ENCODE measurements at regions not wholly inside any gene's neighbourhood (a gene's known extent, or its start where the extent isn't known, plus 50 kb on each side); places are given as distances from the start of the nearest gene placed in this dataset.
A peak's percentile ranks its signal among the peaks of the same experiment; 100 is the strongest.

GRCh38 chr12:68406134-68406576, 74.0 kb upstream of the MDM1 start:
- peak overlapping the region in 1 of 2 donors; percentile 66 for H3K27ac ChIP-seq
- H3K4me1 ChIP-seq: peaks cover 0 to 15% of the 10 kb centered on the region in 2 donors
- intact Hi-C loops (cut with DNase I): loop anchor here (5.0 kb wide), 2 partner anchors 39 to 206 kb away; partner anchors contain the start of gene RAP1B
- H3K4me3 ChIP-seq: peak overlapping the region; percentile 4 to 22
- H3K36me3 ChIP-seq: no peaks in the 10 kb centered on the region
- peak; percentile 58 to 94 for DNase-seq (ENCODE audit: low spot score in 2 of 2)
- peak; percentile 13 to 38 (median 36) for TF ChIP-seq CTCF (IDR thresholded peaks at IDR 0.05)
- H3K27me3 ChIP-seq: no peaks in the 10 kb centered on the region
- H3K9me3 ChIP-seq: no peaks in the 10 kb centered on the region

- Histone ChIP-seq H3K4me3 (no peak overlapping the region), H3K9me3 (no peaks in the 10 kb centered on the region), H3K27ac (peak overlapping the region in 1 of 2 donors; percentile 66), H3K27me3 (no peaks in the 10 kb centered on the region), H3K36me3 (no peaks in the 10 kb centered on the region), H3K4me1 (peaks cover 0 to 15% of the 10 kb centered on the region in 2 donors)
- intact Hi-C loops (cut with DNase I): loop anchor here (5.0 kb wide), 2 partner anchors 40 to 205 kb away; partner anchors contain the start of gene RAP1B
- DNase-seq (ENCODE audit: low spot score in 2 of 2): no peak
- no peak for TF ChIP-seq CTCF (IDR thresholded peaks at IDR 0.05)
Measured at GRCh38 chr12:68406911-68407310, 74.7 kb upstream of the MDM1 start.

- DNase-seq (ENCODE audit: low spot score in 2 of 2): no peak
- Histone ChIP-seq H3K4me3 (no peak overlapping the region), H3K9me3 (no peaks in the 10 kb centered on the region), H3K27me3 (no peaks in the 10 kb centered on the region), H3K36me3 (no peaks in the 10 kb centered on the region), H3K27ac (no peak overlapping the region), H3K4me1 (peaks cover 0 to 14% of the 10 kb centered on the region in 2 donors)
- intact Hi-C loops (cut with DNase I): no loop called here
- no peak for TF ChIP-seq CTCF (IDR thresholded peaks at IDR 0.05)
Measured at GRCh38 chr12:68410018-68410660, 78.0 kb upstream of the MDM1 start.

GRCh38 chr12:68411371-68411770, 79.2 kb upstream of the MDM1 start:
- Histone ChIP-seq H3K27ac (no peak overlapping the region), H3K4me1 (peaks cover 0 to 4% of the 10 kb centered on the region in 2 donors), H3K36me3 (no peaks in the 10 kb centered on the region), H3K4me3 (no peak overlapping the region), H3K27me3 (no peaks in the 10 kb centered on the region), H3K9me3 (no peaks in the 10 kb centered on the region)
- DNase-seq (ENCODE audit: low spot score in 2 of 2): no peak
- no peak for TF ChIP-seq CTCF (IDR thresholded peaks at IDR 0.05)
- intact Hi-C loops (cut with DNase I): no loop called here

GRCh38 chr12:68414988-68415387, 82.8 kb upstream of the MDM1 start:
- DNase-seq (ENCODE audit: low spot score in 2 of 2): no peak
- no peaks in the 10 kb centered on the region for H3K9me3 ChIP-seq
- peaks cover 0 to 5% of the 10 kb centered on the region in 2 donors for H3K4me1 ChIP-seq
- H3K27me3 ChIP-seq: no peaks in the 10 kb centered on the region
- H3K4me3 ChIP-seq: no peak overlapping the region
- H3K36me3 ChIP-seq: no peaks in the 10 kb centered on the region
- intact Hi-C loops (cut with DNase I): no loop called here
- H3K27ac ChIP-seq: no peak overlapping the region
- no peak for TF ChIP-seq CTCF (IDR thresholded peaks at IDR 0.05)
